Motor neuron (in vitro differentiated cells): ENCODE measurements at regions not wholly inside any gene's neighbourhood (a gene's known extent, or its start where the extent isn't known, plus 50 kb on each side); places are given as distances from the start of the nearest gene placed in this dataset.
A peak's percentile ranks its signal among the peaks of the same experiment; 100 is the strongest.

Experiments used
- ATAC-seq, 8 experiments: fragments of 200-7000 bp; cut with Tn5 transposase; replicated peaks in 6 of 8; 2 replicates each; pipeline ENCODE4 v1.8.0; 2021; ENCODE audit warnings: mild to moderate bottlenecking in 8 of 8, moderate library complexity in 8 of 8
- H3K27ac ChIP-seq, 2 donors: fragments of 250-450 bp; sonication (Bioruptor Pico); 2 replicates each; pipeline ENCODE4 v1.9.0; 2021; ENCODE audit warnings: antibody characterized with exemption in 2 of 2, mild to moderate bottlenecking in 2 of 2, moderate library complexity in 1 of 2
- H3K4me1 ChIP-seq, 2 donors: fragments of 250-450 bp; sonication (Bioruptor Pico); replicated peaks in 1 of 2; 2 replicates each; pipeline ENCODE4 v1.6.1; 2021; ENCODE audit warnings: antibody characterized with exemption in 2 of 2, mild to moderate bottlenecking in 2 of 2, moderate library complexity in 1 of 2
- H3K4me3 ChIP-seq, 5 donors: fragments of 250-450 bp; sonication (Bioruptor Pico); 2 replicates each; pipeline ENCODE4 v1.9.0; 2021; ENCODE audit warnings: antibody characterized with exemption in 5 of 5, mild to moderate bottlenecking in 5 of 5, moderate library complexity in 4 of 5
- WGBS, 10 experiments: fragments of 450-650 bp; shearing (Covaris generic); methylation state at CpG; one replicate each; pipeline ENCODE4 v1.0.0; 2022; 5-methylcytosine and 5-hydroxymethylcytosine counted together
- in situ Hi-C, 9 experiments: fragments of 400-800 bp; cut with MboI; loops; one replicate each; pipeline ENCODE4 v1.15.0; 2021; ENCODE audit warnings: low sequenced_read_pairs in 9 of 9, low pct_unique_long_range_greater_than_20kb in 2 of 9; ENCODE audit not compliant: unreplicated experiment in 9 of 9

DNA sequence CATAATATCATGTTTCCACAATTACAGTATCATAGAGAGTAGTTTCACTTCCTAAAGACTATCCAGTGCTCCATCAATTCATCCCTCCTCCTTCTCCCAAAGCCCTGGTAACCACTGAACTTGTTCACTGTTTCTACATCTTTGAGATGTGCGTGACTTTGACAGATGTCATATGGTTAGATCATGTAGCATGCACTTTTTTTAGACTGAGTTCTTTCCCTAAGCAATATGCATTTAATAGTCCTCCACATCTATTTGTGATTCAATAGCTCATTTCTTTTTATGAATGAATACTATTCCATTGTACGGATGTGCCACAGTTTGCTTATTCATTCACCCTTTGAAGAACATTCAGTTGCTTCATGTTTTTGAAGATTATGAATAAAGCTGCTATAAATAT, 560.4 kb upstream of the LRRTM4 start:
- in situ Hi-C loops = no loop called here
- 0 to 100% (median 86%) methylated on average over 1 to 2 of the region's 2 CpGs for WGBS, 10 experiments
- Histone ChIP-seq H3K4me3 (no peak overlapping the region), H3K27ac (no peak overlapping the region), H3K4me1 (no peaks in the 10 kb centered on the region)
- no peak for ATAC-seq

GRCh38 chr2:78093436-78093835, 571.3 kb upstream of the LRRTM4 start:
- Histone ChIP-seq H3K4me3 (no peak overlapping the region), H3K4me1 (no peaks in the 10 kb centered on the region), H3K27ac (no peak overlapping the region)
- no peak for ATAC-seq
- in situ Hi-C loops = no loop called here

DNA sequence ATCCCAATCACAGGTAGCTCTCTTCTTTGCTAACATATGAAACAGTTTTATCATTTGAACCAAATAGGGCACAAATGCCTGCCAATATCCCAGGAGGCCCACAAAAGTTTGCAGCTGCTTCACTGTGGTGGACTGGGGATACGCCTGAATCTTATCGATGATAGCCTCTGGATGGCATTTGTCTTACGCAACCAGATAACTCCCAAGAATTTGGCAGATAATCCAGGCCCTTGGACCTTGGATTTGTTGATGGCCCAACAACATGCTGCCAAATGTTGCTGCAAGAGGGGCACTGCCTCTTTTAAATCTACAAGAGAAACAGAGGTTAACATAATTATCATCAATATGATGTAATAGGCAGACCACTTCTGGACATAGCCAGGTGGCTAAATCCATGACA, 587.1 kb upstream of the LRRTM4 start:
- no peak overlapping the region for H3K27ac ChIP-seq
- in situ Hi-C loops = no loop called here
- no peak for ATAC-seq
- no peak overlapping the region for H3K4me3 ChIP-seq
- 0 to 96% (median 44%) methylated on average over 1 to 3 of the region's 3 CpGs; no CpG with 5 or more reads in 2 of the 10 experiments for WGBS, 10 experiments
- no peaks in the 10 kb centered on the region for H3K4me1 ChIP-seq

- in situ Hi-C loops = no loop called here
- Histone ChIP-seq H3K27ac (no peak overlapping the region), H3K4me1 (peaks cover 0 to 4% of the 10 kb centered on the region in 2 donors), H3K4me3 (no peak overlapping the region)
- no peak for ATAC-seq
- WGBS, 10 experiments = 0 to 100% (median 83%) methylated on average over 1 to 3 of the region's 3 CpGs
Observed at GRCh38 chr2:78115291-78115690, 593.1 kb upstream of the LRRTM4 start.

- H3K4me1 ChIP-seq = peaks cover 0 to 4% of the 10 kb centered on the region in 2 donors
- in situ Hi-C loops = no loop called here
- ATAC-seq = no peak
- no peak overlapping the region for H3K4me3 ChIP-seq
- WGBS, 10 experiments = 0 to 99% (median 75%) methylated on average over 1 to 5 of the region's 5 CpGs
- H3K27ac ChIP-seq = no peak overlapping the region
Observed at GRCh38 chr2:78118037-78118436, 595.9 kb upstream of the LRRTM4 start.

GRCh38 chr2:78120275-78120674, 598.1 kb upstream of the LRRTM4 start:
- peak in 4 of 8 experiments; percentile 53 to 87 (median 70) for ATAC-seq
- Histone ChIP-seq H3K27ac (no peak overlapping the region), H3K4me1 (peaks cover 0 to 4% of the 10 kb centered on the region in 2 donors), H3K4me3 (no peak overlapping the region)
- WGBS, 10 experiments = 14 to 61% (median 34%) methylated on average over 1 to 2 of the region's 2 CpGs; no CpG with 5 or more reads in 2 of the 10 experiments
- in situ Hi-C loops = no loop called here

DNA sequence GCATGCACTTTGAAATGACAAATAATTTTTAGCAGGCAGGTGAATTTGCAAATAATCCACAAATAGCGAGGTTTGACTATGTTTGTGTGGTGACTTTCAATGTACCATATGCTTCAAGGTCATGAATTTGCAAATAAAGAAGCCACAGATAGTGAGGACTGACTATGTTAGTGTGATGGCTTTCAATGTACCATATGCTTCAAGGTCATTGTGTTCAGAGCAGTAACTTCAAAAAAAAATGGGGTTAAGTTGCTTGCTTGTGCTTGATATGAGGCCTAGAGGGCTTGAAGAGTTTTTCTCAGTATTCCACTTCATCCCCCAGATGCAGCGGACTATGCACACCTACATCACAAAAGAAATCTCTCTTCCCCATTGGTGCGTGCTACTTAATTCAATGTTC, 602.9 kb upstream of the LRRTM4 start:
- Histone ChIP-seq H3K27ac (no peak overlapping the region), H3K4me1 (no peaks in the 10 kb centered on the region), H3K4me3 (no peak overlapping the region)
- no peak for ATAC-seq
- in situ Hi-C loops = no loop called here
- 0 to 100% (median 80%) methylated on average over 1 to 3 of the region's 3 CpGs for WGBS, 10 experiments

DNA sequence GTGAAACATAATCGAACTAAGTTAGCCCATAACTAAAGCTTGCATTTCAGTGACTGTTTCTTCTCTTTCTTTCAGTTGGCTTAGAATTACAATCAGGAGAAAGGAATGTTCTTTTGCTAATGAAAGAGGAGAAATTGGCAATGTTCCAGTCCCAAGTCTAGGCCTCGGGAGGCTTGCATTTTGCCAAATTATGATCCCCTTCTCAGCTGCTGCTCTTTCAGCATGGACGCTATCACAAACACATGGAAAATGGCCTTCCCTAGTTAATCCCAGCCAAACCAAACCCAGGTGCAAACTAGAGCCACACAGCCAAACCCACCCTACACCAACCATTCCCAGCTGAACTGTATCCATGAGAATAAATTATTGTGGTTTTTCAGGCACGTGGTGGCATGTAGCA, 605.2 kb upstream of the LRRTM4 start:
- WGBS, 10 experiments = 0 to 88% (median 40%) methylated on average over 1 to 4 of the region's 4 CpGs; no CpG with 5 or more reads in 1 of the 10 experiments
- no peak overlapping the region for H3K27ac ChIP-seq
- in situ Hi-C loops = no loop called here
- no peak overlapping the region for H3K4me3 ChIP-seq
- H3K4me1 ChIP-seq = no peaks in the 10 kb centered on the region
- ATAC-seq = no peak

DNA sequence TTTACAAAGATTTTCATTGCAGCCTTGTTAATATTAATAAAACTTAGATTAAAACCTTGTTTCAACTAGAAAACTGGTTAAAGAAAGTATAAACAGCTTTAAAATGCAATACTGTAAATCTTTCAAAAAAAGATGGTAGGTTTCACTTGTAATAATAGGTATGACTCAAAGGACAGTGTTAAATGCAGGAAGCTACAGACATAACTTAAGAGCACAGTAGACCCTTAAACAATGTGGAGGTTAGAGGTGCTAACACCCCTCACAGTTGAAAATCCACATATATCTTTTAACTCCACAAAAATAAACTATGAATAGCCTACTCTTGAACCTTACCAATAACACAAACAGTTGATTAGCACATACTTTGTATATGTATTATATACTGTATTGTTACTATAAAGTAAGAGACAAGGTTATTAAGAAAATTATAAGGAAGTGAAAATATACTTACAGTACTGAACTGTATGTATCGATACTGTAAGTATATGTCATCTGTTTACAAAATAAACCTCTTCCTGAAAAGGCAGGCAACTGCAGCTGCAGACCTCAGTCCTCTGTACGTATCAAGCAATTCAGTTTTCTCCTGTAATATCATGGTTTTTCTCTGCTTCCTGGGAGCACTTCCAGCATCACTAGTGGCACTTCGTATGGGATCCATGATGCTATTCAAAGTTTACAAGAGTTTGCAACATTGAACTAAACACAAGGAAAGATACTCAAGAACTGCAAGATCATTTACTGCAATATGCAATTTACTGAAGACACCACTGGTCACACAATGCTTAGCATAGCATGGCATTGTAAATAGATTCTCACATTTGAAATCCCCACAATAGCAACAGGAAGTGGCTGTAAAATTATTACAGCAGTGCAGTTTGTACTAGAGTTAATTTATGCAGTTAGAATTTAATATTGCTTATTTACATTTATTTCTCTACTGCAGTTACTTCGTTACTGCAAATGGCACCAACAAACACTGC, 610.5 kb upstream of the LRRTM4 start:
- ATAC-seq = no peak
- in situ Hi-C loops = no loop called here

GRCh38 chr2:78145395-78145996, 623.3 kb upstream of the LRRTM4 start:
- H3K4me1 ChIP-seq = no peaks in the 10 kb centered on the region
- in situ Hi-C loops = no loop called here
- no peak overlapping the region for H3K4me3 ChIP-seq
- no peak overlapping the region for H3K27ac ChIP-seq
- 47 to 94% (median 74%) methylated on average over 1 to 9 of the region's 9 CpGs; no CpG with 5 or more reads in 6 of the 10 experiments for WGBS, 10 experiments
- no peak for ATAC-seq

More for the DNA sequence above, 610.5 kb upstream of the LRRTM4 start:
- WGBS, 10 experiments = 0 to 100% (median 68%) methylated on average over 1 to 4 of the region's 4 CpGs
- Histone ChIP-seq H3K27ac (no peak overlapping the region), H3K4me3 (no peak overlapping the region), H3K4me1 (no peaks in the 10 kb centered on the region)

DNA sequence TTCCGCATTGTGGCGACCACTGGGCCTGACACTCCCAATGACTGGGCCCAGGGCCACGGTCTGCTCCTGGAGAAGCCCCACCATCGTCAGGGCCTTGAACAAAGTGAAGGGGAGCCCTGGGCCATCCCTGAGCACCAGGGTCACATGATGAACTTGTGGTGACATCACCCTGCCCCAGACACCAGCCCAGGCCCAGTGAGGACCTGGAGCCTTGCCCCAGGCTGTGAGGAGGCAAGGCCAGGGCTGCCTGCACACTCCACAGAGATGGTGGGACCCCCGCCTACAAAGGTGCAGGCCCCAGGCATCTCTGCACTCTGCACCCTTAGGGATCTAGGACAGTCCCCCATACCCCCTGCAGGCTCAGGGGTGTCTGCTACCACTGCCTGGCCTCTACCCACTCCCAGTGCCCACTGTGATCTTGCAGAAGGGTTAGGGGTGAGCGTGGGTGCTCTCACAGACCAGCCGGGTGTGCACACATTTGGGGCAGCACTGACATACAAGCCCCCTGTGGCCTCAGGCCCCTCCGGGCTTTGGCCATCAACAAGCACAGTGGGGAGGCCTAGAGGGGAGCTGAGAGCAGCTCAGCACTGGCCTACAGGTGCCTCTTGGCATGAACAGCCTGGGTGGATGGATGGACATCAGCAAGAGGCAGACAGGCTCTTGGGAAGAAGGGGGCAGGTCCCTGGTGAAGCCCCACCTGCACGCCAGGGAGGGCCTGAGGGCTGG, 624.0 kb upstream of the LRRTM4 start:
- no peak for ATAC-seq
- in situ Hi-C loops = no loop called here
- no peaks in the 10 kb centered on the region for H3K4me1 ChIP-seq
- no peak overlapping the region for H3K4me3 ChIP-seq
- H3K27ac ChIP-seq = no peak overlapping the region
- WGBS, 10 experiments = 0 to 100% (median 83%) methylated on average over 1 to 5 of the region's 9 CpGs; no CpG with 5 or more reads in 5 of the 10 experiments

DNA sequence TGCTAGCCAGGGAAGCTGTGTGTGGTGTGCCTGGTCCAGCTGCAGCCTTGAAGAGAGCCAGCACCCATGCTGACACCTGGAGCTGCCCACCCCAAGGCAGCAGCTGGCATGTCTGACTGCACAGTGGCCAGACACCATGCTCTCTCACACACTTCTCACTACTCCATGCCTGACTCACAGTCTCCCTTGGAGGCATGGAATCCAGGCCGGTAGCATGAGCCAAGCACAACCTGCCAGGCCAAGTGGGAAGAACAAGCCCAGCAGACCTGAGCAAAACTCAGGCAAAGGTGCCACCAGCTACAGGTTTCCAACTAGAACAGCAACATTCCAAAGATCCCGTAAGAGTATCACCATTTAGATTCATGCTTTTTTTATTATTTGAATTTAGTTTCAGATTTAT, 625.3 kb upstream of the LRRTM4 start:
- in situ Hi-C loops = no loop called here
- no peak overlapping the region for H3K4me3 ChIP-seq
- 0 to 100% (median 75%) methylated on average over 1 to 2 of the region's 2 CpGs; no CpG with 5 or more reads in 1 of the 10 experiments for WGBS, 10 experiments
- H3K4me1 ChIP-seq = no peaks in the 10 kb centered on the region
- H3K27ac ChIP-seq = no peak overlapping the region
- no peak for ATAC-seq

DNA sequence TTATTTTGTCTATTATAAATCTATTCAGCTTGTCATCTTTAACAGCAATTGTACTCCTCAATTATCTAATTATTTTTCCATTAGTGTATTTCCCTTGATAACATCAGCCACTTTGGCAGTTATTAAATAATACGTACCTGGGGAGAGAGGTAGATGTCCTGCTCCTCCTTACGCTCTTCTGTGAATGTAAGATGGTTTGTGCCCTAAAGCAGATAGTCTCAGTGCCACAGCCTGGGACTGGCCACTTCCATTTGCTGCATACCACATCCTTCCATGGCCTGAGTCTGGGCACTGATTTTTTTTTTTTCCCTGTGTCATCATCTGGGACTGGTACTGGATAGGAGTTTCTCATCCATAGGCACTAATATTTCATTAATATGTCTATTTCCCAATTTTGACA, 632.4 kb upstream of the LRRTM4 start:
- Histone ChIP-seq H3K4me1 (no peaks in the 10 kb centered on the region), H3K27ac (no peak overlapping the region), H3K4me3 (no peak overlapping the region)
- in situ Hi-C loops = no loop called here
- ATAC-seq = no peak
- WGBS, 10 experiments = 32 to 100% (median 80%) methylated on average over 1 to 2 of the region's 2 CpGs; no CpG with 5 or more reads in 1 of the 10 experiments
